ENCODE measurements at regions not wholly inside any gene's neighbourhood (a gene's known extent, or its start where the extent isn't known, plus 50 kb on each side); places are given as distances from the start of the nearest gene placed in this dataset.

DNA sequence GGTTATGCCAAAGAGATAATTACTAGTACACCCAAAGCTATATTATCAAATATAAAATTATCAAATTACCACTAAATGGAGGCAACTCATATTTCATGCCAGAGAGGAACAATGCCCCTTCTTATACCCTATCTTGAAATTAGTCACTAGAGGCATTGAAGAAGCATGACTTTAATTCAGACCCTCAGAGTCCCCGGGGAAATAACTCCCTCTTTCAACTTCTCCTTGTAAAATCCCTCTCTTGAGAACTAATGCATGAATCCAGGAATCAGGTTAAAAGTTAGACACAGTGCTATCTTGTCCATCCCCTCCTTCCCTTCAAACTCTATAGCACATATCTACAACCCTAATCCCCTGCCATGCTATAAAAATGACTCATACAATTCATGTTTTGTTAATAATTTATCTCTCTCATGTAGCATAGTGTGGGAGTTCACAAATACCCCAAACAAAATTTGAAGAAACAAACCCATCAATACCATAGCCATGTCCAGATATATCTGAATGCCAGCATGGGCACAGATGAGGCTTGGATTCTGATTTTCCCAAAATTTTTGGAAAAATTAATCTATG lies 665.4 kb downstream of the KCNA4 start:
- DNase-seq (ENCODE audit: low spot score), result no peak

DNA sequence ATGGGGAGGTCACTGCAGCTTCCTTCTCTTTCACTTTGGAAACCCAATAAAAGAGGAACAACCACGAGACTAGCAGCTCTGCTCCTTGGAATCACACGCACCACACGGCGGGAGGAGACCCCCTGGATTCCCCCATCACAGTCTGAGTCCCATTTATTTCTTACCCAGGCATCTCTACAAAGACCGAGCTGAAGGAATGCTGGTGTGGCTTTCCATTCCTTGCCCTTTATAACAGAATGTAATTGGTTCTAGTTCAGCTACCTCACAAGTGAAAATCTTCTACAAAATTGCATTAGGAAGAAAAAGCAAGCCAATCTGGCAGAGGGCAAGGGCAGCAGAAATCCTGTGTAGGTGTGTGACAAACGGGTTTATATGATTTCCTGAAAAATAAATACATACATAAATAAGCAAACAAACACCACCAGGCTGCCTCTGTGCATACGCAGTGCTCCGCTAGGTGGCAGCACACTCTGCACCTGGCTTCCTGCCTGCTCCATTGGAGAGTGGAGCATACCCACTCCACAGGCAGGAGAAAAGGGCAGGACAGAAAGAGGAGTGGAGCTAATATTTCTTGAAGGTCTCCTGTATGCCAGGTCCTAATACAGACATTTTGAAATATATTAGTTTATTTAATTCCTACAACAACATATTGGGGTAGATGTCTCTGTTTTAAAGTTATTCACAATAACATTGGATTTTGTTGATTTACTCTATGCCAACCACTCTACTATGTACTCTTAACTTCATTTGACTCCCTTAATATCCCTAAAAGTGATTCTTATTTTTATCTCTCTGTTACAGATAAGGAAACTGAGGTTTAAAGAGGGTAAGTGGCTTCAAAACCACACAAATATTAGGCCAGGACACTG lies 673.1 kb downstream of the KCNA4 start:
- DNase-seq (ENCODE audit: low spot score), result no peak

DNA sequence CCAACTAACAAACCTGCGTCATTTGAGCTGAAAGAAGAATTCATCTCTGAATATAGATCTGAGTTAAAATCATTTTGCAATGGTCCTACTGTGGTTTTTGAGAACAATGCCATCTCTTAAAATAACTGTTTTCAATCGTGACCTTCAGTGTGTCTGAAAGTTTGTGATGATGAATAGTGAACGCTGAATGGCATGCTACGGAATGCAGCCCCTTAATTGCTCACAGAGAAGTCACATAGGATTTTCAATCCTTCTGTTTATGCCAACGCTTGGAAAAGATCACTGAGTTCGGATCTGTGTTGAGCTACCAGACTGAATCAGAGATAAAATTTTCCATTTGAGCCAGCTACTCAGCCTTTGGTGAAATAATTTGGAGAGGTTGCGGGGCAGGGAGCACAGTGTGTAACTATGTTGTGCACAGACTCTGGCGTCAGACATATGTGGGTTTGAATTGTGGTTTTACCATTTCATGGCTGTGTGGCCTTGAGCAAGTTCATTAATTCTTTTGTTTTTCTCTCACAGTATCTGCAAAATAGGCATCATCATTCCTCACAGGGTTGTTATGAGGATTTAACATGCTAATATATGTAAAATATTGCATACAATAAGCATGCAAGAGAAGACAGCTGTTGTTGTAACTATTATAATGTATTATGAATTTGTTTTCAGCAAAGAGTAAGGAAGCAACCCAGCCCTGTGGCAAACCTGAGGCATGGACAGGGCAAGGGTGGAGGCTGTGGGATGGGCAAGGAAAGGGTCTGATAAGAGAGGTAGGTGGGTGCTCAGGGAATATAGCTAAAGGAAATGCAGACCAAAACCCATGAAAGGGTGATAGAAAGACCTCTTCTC lies 679.9 kb downstream of the KCNA4 start:
- DNase-seq (ENCODE audit: low spot score), result no peak

DNA sequence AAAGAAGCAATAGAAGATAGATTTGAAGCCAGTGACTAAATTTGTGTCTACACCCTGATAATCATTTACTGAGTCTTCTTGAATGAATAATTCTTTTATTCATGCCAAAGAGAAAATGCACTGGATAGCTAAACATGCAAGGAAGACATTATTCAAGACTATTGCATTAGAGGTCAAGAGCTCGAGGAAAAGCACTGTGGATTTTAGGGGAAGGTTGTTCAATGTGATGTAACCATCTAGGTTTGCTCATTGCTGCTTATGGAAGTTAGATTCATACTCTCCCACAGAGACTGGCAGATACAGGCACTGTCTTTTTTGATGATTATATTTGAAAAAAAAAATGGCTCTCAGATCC lies 682.1 kb downstream of the KCNA4 start:
- no peak for DNase-seq (ENCODE audit: low spot score)

DNA sequence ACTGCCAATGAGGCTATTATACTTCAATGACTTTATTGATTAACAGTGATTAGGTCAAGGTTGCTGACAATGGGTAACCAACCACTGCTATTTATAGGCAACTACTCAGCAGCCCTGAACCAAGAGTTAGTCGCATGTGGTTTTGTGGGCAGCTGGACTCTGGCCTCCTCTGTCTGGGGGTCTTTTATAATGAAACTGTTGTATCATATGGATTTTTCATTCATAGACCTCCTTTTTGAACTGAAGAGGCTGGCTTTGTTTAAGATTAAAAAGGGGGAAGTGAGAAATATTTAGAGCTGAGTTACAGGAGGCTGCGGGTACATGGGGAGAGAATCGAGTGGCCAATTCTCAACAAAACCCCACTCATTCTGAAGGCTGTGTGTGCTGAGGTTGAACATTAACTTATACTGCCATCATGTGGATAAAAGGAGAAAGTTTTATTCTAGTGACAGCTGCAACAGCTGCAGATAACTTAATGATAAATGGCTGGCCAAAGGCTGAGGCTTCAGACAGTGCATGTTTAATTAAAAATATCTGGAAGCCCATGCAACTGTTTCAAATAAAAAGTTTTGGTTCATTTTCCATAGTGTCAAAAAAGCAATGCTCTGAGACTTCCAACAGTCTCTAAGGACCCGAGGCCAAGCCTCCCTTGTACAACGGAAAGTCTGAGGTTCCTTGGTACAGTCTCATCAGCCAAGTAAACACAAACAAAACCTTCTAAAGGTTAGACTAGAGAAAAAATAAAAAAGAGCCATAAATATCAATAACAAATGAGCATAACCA lies 682.6 kb downstream of the KCNA4 start:
- DNase-seq (ENCODE audit: low spot score), result no peak

DNA sequence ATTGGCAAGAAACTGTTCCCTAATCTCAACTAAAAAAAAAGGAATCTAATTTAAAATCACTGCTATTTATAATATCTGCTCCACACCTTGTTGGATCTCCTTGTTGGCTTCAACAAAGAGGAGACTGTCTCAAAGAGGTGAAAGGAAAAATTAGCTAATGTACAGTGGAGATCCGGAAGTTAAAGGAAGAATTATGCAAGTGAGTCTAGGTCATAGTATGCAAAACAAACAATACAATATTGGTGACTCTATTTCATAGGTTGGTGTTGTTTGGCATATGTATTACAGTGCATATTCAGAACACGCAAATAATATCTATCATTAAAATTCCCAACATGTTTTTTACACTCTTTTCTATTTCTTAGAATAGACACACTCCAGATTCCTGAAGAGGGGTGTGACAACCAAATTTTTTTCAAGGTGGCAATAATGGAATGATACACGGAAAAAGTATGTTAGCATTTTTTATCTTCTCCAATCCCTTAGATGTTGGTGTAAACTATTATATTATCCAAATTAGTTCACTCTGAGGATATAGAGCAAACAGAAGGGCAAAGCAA lies 685.3 kb downstream of the KCNA4 start:
- DNase-seq (ENCODE audit: low spot score), result no peak

DNA sequence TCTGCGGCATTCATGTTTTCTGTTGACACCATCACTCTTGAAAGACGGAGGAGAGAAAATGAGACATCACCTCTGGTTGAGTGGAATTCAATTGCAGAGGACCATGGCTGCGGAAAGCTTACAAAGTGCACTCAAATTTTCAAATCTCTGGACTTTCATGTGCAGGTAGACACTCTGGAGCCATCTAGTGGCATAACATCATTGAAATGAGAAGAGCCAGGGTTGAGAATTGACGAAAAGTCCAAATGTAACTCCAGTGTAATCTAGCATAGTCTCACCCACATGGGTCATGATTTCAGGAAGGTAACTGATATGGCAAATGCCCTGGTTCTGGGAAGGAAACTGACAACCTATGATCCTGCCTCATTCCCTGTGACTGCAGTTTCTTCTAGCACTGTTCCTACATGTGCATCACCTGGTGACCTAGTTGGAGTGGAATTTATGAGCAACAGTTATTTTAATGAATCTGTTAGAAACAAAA lies 687.8 kb downstream of the KCNA4 start:
- DNase-seq (ENCODE audit: low spot score), result no peak

DNA sequence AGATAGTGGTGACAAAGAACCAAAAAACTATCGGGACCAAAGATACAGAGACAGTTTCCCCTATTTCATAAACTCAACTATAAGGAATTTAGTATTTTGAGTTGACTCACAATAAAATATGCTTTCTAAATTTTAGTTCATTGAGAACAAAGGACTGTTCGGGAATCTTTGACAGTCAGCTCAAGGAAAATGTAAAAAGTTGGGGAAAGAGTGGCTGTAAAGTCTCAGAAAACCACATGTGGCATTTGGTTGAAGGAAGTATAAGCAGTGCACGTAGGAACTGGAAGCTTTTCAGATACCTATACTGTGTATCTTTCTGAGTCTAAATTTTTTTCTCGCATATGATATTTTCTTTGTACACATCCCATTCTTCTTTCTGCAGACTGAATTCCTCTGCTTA lies 688.9 kb downstream of the KCNA4 start:
- DNase-seq (ENCODE audit: low spot score), result no peak

DNA sequence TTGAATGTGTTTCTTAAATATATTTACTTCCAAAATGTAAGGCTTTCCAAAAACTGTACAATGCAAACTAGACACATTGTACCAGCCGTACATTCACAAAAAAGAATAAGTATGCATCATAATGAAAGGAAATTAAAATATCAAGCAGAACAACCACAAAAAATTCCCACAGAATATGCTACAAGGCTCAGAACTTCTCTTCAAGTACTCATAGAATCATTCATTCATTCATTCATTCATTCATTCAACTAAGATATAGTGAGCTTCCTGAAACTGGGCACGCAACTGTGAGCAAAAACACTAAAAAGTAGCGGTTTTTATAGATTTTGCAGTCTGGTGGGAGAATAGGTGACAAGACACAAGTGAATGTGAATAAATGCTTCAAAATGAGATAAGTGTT lies 690.1 kb downstream of the KCNA4 start:
- no peak for DNase-seq (ENCODE audit: low spot score)

DNA sequence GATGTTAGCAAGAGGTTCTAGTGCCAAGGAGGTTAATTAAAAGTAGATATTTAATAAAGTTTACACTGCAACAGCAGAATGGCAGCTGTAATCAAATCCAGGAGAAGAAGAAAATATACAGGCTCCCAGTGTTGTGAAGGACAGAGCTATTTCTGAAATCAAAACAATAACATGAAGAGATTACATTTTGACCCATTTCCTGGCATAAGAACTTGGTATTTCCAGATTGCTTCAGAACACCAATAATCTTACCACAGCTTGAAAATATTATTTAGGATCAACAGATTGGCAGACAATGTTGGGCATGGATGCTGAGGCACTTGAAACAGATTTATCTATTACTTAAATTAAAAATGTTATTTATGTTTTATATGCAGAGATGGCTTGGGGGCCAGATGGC lies 692.5 kb downstream of the KCNA4 start:
- DNase-seq (ENCODE audit: low spot score), result no peak

DNA sequence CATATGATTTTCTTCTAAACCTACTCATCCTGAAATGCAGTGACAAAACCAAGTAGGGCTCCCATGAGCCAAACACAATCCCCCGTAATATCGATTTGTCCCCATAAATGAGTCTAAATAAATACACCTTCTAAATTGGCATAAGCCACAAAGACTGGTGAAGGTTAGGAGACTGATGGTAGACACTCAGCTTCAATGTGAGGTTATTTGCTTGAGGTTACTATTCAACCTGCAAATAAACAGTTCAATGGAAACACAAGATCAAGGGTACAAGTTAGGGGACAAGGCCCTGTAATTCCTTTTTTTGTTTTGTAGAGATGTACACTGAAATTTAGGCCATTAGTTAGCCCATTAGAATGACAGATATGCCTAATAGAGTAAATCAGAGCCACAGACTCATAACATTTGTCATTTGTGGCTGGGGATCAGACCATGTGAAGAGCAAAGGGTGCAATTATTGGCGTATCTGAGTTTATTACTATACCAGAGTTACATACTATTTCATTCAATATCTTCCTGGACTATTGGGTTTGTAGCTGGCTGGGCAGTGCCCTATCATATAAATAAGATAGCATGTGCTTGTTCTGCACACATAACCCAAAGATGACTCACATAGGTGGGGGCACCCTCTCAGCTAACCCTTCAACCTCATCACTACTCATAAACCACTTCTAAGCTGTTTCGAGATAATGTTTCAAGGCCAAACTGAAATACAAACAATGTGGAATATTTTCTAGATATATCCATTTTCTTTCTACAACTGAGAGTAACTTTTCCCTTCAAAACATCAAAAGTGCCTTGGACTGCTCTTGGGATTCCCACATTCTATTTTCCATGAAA lies 695.3 kb downstream of the KCNA4 start:
- no peak for DNase-seq (ENCODE audit: low spot score)

DNA sequence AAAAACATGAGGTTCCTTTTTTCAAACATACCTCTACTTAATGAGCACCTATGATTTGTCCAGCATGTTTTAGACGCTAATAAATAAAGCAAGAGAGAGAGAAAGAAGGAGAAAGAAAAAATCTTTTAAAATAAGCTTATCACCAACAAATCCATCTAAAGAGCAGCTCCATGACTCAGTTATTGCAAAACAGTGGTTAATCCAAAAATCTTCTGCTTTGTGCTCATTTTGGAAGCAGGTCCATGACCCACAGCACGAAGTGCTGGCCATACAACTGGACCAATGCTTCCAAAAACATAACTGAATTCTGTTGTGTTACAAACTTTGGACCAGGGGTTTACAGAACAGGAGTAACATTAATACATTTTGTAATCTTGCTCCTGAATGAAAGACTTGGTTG lies 696.6 kb downstream of the KCNA4 start:
- DNase-seq (ENCODE audit: low spot score), result no peak

DNA sequence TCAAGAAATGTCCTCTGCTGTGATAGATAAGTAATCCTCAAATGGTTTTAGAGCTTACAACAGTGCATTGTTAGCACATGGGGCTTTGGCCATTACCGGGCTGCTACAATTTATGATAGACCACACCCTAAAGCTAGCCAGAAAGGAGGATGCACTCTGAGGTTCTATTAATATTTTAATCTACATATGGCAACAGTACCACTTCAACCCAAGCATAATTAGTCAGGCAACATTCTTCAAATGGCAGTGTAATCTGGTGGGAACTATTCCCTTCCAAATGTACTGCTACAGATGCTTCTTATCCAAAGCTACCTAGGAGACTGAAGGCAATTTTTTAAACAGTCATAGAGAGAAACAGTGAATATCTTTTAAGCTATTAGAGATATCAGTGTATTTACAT lies 697.6 kb downstream of the KCNA4 start:
- DNase-seq (ENCODE audit: low spot score), result no peak

DNA sequence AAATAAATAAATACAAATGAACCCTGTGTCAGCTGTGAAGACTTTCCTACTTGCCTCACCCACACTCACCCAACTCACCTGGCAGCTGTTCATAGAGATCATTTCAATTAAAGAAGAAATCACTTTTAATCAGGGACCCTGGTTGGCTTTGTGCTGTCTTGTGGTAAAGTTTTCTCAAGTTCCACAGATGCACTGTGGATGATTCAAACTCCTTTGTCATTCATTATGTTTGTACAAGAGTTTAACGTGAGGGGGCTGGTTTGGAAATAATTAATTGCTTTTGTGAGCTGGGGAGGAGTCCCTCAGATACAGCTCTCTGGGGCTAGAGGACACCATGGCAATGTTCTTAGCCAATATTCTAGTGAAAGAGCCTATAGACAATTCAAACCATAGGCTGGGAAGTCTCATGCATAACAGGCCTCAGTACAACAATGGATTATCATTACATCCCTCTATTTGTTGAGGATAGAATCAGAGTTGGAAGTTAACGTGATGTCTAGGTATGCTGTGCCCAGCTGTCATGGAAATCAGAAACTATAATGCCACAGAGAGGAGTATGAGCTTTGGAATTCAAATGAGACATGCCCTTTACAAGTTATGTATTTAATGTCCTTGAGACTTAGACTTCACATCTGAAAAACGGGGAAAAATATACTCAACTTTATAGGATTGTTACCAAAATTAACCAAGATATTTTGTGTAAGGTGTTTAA lies 698.5 kb downstream of the KCNA4 start:
- no peak for DNase-seq (ENCODE audit: low spot score)

DNA sequence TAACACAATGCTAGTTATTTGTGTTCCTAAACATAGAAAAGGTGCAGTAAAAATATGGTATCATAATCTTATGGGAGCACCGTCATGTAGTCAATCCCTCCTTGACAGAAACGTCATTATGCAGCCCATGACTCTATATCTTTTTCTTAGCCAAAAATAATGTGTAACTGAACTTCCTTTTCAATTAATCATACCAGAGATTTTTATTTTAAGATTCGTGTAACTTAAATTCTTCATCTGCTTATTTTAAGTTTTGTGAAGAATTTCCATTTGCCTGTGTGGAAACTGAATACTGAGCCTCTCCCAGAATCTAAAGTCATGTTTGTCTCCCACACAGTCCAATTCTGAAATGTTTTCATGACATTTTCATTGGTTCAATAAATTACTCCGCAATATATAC lies 699.1 kb downstream of the KCNA4 start:
- DNase-seq (ENCODE audit: low spot score), result no peak

DNA sequence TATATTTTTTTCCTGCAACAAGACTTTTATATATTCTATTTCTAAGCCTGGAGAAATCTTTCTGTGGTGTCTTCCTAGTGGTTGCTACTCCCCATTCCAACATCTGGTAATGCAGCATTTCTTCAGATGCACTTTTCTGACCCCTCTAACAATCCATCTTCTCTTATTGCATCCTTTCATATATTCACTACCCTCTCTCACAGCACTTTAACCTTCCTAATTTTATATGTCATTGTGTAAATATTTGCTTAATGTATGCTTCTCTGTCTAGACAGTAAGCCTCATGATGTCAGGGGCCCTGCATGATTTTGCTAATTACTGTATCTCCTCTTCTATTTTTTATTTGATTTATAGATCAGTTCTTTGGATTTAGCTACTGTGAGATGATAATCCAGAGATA lies 701.6 kb downstream of the KCNA4 start:
- no peak for DNase-seq (ENCODE audit: low spot score)

DNA sequence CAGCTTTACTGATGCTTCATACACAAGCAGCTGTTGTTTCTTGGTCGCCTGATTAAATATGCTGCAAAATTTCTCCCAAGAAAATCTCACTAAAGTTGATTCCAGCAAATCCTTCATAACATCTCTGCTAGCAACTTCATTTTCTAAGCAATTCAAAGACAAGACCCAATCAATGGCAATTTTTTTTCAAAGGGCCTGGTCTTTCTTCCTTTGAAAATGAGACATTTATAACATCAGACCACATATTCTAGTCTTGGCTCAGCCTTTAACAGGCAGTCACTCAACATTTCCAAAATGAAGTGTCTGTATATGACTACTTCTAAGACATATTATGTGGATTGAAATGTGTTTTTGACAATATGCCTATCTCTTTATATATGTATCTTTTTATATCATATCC lies 702.6 kb downstream of the KCNA4 start:
- no peak for DNase-seq (ENCODE audit: low spot score)

DNA sequence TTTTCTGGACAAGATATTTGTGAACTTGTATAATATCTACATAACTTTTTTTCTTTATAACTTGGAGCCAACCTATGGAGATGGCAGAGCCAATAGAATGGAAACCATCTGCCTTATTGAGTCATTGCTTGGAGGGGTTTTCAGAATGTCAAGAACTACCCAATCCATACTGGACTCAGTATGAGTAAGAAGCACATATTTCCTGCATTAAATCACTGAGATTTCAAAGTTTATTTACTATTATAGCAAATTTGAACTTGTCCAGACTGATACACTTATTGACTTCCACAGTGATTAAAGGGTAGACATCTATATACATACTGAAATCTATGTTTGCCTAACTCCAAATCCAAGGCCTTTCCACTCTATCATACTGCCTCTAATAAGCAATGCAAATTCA lies 704.0 kb downstream of the KCNA4 start:
- DNase-seq (ENCODE audit: low spot score), result no peak

DNA sequence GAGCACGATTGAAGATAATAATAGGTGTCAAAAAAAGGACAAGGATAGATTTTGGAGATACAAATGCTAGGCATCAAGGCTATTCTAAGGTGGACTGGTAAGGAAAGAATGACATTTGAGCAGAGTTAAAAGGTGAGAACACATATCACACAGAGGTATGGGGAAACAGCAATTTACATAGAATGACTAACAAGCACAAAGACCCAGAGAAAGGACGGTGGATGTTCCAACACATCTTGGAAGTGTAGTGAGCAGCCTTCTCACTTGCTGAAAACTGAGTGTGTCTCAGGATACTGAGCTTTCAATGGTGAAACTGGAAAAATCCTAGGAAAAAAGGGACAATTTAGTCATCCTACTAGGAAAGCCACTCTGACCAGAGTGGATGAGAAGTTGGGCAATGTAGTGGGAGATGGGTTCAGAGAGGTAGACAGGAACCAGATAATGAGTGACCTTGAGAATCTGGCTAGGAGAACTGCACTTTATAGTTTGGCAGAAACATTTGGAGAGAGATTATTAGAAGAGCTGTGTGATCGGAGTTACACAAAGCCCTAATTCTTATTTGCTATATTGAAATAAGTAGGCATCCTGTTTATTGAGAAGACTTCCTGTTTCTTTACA lies 706.0 kb downstream of the KCNA4 start:
- no peak for DNase-seq (ENCODE audit: low spot score)

DNA sequence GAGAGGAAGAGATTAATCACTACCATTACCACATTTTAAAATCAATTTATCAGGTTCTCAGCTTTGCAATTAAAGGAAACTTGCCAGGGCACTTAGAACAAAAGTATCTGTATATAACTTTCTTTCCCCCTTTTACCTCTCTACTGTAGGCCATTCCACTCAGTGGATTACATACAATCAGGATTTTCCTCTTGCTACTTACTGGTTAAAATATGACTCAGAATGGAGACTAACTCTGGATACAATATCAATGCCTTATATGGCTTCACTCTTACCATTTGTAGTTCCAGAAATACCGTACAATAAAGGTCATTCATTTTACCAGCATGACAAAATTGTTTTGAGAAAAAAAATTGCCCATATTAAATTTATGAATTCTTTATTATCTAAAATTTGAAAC lies 706.8 kb downstream of the KCNA4 start:
- DNase-seq (ENCODE audit: low spot score), result no peak

Measured in left forelimb (tissue), 1 donor.